IPS-15b (cell line): ENCODE measurements at regions not wholly inside any gene's neighbourhood (a gene's known extent, or its start where the extent isn't known, plus 50 kb on each side); places are given as distances from the start of the nearest gene placed in this dataset.

Source experiments
- H3K27me3 ChIP-seq: one replicate; pipeline ENCODE4 v1.6.1; 2013; ENCODE audit warnings: low read length; ENCODE audit not compliant: control insufficient read depth, insufficient read depth
- H3K36me3 ChIP-seq: one replicate; pipeline ENCODE4 v1.6.1; 2013; ENCODE audit warnings: low read length; ENCODE audit not compliant: control insufficient read depth, insufficient read depth
- H3K4me1 ChIP-seq: one replicate; pipeline ENCODE4 v1.6.1; 2013; ENCODE audit warnings: mild to moderate bottlenecking, low read length; ENCODE audit not compliant: control insufficient read depth, insufficient read depth
- H3K4me3 ChIP-seq: one replicate; pipeline ENCODE4 v1.5.1; 2013; ENCODE audit warnings: low read depth, low read length
- H3K9ac ChIP-seq: one replicate; pipeline ENCODE4 v1.6.1; 2013; ENCODE audit warnings: low read depth, mild to moderate bottlenecking, low read length
- H3K9me3 ChIP-seq: one replicate; pipeline ENCODE4 v1.6.1; 2013; ENCODE audit warnings: mild to moderate bottlenecking, low read length; ENCODE audit not compliant: control insufficient read depth, insufficient read depth

- H3K36me3 ChIP-seq = no peaks in the 10 kb centered on the region
- peaks cover 5% of the 10 kb centered on the region for H3K9me3 ChIP-seq
- no peaks in the 10 kb centered on the region for H3K27me3 ChIP-seq
- H3K4me3 ChIP-seq = no peak overlapping the region
- H3K9ac ChIP-seq = no peak overlapping the region
- peaks cover 7% of the 10 kb centered on the region for H3K4me1 ChIP-seq
Observed at GRCh38 chr22:27435844-27436576, 365.5 kb downstream of the MN1 start.

- no peak overlapping the region for H3K9ac ChIP-seq
Observed at GRCh38 chr22:27436591-27436990, 365.0 kb downstream of the MN1 start.

DNA sequence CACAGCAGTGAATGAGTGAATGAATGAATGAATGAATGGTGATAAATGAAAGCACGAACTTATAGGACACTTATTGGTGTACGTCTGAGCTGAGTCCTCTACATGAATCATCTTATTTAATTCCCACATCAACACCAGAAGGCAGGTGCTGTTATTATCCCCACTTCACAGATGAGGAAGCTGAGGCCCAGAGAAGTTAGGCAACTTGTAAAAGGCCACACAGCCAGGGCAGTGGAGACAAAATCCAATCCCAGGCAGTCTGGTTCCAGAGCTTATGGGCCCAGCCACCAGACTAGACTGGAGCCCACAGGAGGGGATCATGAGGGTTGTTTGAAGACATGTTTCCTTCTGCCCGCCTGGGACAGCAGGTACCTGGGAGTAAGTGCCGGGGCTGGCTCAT is 364.0 kb downstream of the MN1 start:
- H3K9ac ChIP-seq = no peak overlapping the region
- H3K4me1 ChIP-seq = peaks cover 11% of the 10 kb centered on the region
- H3K9me3 ChIP-seq = no peaks in the 10 kb centered on the region
- no peaks in the 10 kb centered on the region for H3K27me3 ChIP-seq
- H3K36me3 ChIP-seq = no peaks in the 10 kb centered on the region
- no peak overlapping the region for H3K4me3 ChIP-seq

More at GRCh38 chr22:27436591-27436990, 365.0 kb downstream of the MN1 start:
- Histone ChIP-seq H3K9me3 (peaks cover 5% of the 10 kb centered on the region), H3K27me3 (no peaks in the 10 kb centered on the region), H3K4me1 (peaks cover 10% of the 10 kb centered on the region), H3K4me3 (no peak overlapping the region), H3K36me3 (no peaks in the 10 kb centered on the region)

GRCh38 chr22:27438271-27438980 is 363.1 kb downstream of the MN1 start:
- Histone ChIP-seq H3K4me3 (no peak overlapping the region), H3K27me3 (no peaks in the 10 kb centered on the region), H3K4me1 (peaks cover 16% of the 10 kb centered on the region), H3K36me3 (no peaks in the 10 kb centered on the region), H3K9ac (no peak overlapping the region), H3K9me3 (no peaks in the 10 kb centered on the region)

DNA sequence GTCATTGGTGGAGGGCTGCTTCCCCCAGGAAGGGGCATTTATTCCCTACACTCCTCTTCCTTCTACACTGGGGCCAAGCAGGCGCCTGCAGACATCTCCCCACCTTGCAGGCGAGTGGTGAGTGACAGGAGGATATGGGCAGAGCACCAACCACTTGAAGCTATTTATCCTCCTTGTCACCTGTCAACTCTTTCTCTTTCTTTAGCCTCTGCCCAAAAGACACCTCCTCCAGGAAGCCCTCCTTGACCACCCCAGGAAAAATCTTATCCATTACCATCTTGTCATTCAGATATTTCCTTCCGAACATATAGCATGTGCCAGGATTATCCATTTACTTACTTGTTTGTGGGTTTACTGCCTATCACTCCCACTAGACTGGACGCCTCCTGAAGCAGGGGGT is 362.4 kb downstream of the MN1 start:
- Histone ChIP-seq H3K27me3 (no peaks in the 10 kb centered on the region), H3K9ac (no peak overlapping the region), H3K4me1 (peaks cover 14% of the 10 kb centered on the region), H3K36me3 (no peaks in the 10 kb centered on the region), H3K4me3 (no peak overlapping the region), H3K9me3 (no peaks in the 10 kb centered on the region)

- Histone ChIP-seq H3K4me1 (peaks cover 13% of the 10 kb centered on the region), H3K9me3 (no peaks in the 10 kb centered on the region), H3K36me3 (no peaks in the 10 kb centered on the region), H3K27me3 (no peaks in the 10 kb centered on the region), H3K4me3 (no peak overlapping the region), H3K9ac (no peak overlapping the region)
Observed at GRCh38 chr22:27440304-27440865, 361.2 kb downstream of the MN1 start.

DNA sequence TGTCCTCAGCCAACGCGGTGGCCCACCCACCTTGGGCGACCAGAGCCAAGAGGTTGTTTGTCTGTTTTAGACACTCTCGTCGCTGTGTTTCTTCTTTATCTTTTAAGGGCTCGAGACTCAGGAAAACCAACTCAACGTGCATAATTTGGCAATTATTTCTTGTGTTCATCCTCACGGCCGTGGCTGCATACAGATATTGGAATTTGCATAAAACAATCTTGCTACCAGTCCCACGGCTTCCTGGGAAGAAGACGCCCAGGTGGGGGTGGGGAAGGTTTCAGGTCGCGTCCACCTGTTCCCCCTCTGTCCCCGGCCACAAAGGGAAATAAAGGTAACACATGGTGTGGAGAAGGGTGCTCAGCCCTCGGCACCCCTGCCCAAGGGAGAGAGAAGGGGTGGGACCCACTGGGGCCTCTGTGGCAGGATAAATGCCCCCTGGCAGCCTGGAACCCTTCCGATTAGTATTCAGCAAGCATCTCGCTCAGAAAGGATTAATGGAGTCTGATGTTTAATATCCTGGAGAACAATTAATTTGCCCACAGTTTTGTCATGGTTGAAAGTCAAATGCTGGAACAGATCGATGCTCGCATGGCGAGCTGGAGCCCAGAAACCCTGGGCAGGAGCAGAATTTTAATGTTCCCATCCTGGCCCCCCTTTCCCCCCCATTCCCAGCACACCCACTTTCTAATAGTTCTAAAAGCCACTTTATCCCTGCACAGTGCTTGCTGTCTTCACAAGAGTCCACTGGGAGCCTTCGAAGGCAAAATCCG is 359.7 kb downstream of the MN1 start:
- H3K27me3 ChIP-seq = no peaks in the 10 kb centered on the region
- no peak overlapping the region for H3K9ac ChIP-seq
- H3K36me3 ChIP-seq = no peaks in the 10 kb centered on the region
- no peak overlapping the region for H3K4me3 ChIP-seq
- H3K9me3 ChIP-seq = no peaks in the 10 kb centered on the region
- peaks cover 10% of the 10 kb centered on the region for H3K4me1 ChIP-seq

DNA sequence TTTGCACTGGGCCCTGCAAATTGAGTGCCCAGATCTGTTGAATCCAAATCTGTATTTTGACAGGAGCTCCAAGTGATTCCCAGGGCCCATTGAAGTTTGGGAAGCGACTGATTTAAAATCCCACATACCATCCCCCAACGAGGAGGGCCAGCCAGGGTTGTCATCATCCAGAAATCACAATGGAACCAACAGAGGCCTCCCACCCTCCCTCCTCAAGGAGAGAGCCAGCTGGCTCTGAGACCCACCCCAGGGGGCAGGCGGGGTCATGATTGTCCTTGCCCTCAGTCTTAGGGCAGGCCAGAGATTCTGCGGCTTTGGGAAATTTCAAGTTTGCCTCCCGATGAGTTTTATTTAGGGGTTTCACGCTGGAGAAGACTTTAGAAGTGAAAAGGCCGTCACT is 358.2 kb downstream of the MN1 start:
- Histone ChIP-seq H3K4me1 (peaks cover 18% of the 10 kb centered on the region), H3K9me3 (no peaks in the 10 kb centered on the region), H3K4me3 (no peak overlapping the region), H3K9ac (no peak overlapping the region), H3K36me3 (no peaks in the 10 kb centered on the region), H3K27me3 (no peaks in the 10 kb centered on the region)

- Histone ChIP-seq H3K9me3 (no peaks in the 10 kb centered on the region), H3K9ac (no peak overlapping the region), H3K36me3 (no peaks in the 10 kb centered on the region), H3K27me3 (no peaks in the 10 kb centered on the region), H3K4me3 (no peak overlapping the region), H3K4me1 (peaks cover 22% of the 10 kb centered on the region)
Observed at GRCh38 chr22:27445881-27446280, 355.7 kb downstream of the MN1 start.

DNA sequence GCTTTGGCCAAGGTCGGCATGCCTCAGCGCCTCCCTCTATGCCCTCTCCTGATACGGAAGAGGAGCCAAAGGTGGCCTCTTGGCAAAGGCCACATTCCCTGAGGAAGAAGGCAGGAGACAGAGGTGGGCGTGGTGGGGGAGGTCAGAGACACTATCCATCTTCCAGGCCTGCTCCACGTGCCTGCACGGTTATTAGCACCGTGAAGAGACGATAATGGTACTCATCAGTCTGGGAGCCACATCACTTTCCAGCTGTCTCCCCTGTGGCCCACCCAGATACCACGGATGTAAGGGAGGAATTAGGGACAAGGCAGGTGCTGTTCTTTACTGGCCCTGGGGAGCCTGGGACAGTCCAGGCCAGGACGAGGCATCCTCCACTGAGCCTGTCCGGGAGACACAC is 354.3 kb downstream of the MN1 start:
- Histone ChIP-seq H3K4me3 (no peak overlapping the region), H3K27me3 (no peaks in the 10 kb centered on the region), H3K9ac (no peak overlapping the region), H3K36me3 (no peaks in the 10 kb centered on the region), H3K4me1 (peaks cover 18% of the 10 kb centered on the region), H3K9me3 (no peaks in the 10 kb centered on the region)

GRCh38 chr22:27450448-27450847 is 351.1 kb downstream of the MN1 start:
- Histone ChIP-seq H3K9me3 (no peaks in the 10 kb centered on the region), H3K27me3 (no peaks in the 10 kb centered on the region), H3K36me3 (no peaks in the 10 kb centered on the region), H3K4me1 (peaks cover 16% of the 10 kb centered on the region), H3K9ac (no peak overlapping the region), H3K4me3 (no peak overlapping the region)
